NCI-H2107 treated with DMSO at 0.1 percent for 48 hours (cell line): ENCODE measurements at regions not wholly inside any gene's neighbourhood (a gene's known extent, or its start where the extent isn't known, plus 50 kb on each side); places are given as distances from the start of the nearest gene placed in this dataset.

Experiments used
- DNase-seq: peaks from one replicate; lab custom pipeline; 2025; ENCODE audit not compliant: unreplicated experiment; lab: John Stamatoyannopoulos, UW

DNA sequence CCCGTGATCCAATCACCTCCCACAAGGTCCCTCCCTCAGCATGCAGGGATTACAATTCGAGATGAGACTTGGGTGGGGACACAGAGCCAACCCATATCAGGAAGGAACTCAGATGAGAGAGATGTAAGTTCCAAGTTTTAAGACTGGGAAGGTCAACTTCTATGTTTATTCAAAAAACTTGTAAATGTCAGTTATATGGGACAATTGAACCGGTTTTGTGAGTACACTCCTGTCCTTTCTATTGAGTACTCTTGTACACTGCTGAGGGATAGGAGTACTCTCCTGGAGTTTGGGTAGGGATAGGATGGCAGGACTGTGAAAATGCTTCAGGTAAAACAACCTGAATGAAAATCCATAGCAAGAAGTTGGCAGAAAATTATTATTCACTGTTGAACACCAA is 239.1 kb downstream of the ZNF674 start:
- DNase-seq: no peak

DNA sequence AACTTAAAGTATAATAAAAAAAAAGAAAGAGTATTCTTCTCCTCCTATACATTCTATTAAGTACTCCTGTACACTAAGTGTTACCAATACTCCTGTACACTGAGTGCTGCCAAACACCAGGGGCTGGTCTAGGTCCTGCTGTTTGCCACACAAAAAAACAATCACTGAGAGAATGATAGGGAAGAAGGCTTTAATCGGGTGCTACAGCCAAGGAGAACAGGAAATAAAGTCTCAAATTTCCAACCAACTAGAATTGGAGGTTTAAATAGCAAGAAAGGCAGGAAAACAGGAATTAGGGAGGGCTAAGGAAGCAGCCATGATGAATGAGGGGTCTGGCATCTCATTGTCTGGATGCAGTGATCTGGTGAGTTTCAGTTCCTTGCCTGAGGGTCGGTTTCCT is 239.8 kb downstream of the ZNF674 start:
- DNase-seq: no peak

DNA sequence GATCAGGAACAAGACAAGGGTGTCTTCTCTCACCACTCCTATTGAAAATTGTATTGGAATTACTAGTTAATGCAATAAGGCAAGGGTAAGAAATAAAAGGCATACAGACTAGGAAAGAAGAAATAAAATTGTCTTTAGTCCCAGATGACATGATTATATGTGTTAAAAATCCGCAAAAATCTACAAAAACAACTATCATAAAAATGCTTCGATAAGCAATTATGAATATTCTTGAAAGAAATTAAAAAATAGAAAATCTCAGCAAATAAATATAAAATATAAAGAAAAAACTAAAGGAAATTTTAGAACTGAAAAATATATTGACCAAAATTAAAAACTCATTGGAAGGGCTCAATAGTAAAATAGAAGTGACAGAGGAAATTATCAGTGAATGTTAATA is 243.3 kb downstream of the ZNF674 start:
- DNase-seq: no peak

DNA sequence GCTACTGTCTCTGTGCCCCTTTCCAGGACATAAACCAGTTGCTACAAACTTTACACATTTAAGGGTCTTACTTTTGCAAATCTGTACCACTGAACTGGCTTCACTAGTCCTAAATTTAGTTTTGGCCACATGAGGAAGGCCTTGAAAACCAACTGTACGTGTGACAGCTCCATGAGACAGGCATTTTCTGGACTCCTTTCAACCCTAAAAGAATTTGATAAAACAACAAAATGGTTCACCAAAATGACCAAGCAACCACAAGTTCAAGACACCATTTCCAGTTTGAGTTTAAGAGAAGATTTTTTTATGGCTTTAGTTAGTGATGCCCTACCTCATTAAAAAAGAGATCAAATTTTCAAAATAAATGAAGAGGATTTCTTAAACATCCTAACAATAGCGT is 246.4 kb downstream of the ZNF674 start:
- DNase-seq: no peak

DNA sequence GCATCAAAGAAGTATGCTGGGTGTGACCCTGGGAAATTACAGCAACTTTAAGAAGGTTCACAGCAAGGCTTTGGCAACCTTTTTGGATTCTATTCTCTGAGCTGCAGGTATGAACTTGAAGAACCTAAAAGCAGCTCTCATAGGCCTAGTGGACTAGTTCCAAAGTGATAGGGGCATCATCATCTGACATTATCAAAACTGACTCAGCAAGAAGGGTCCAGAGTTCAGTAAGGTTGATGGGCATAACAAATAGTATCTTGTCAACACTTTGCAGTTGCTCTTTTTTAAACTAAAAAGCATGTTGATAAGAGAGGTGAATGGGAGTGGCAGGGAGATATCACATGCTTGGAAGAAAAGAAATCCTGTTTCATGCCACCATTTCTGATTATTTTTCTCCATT is 249.3 kb downstream of the ZNF674 start:
- no peak for DNase-seq

DNA sequence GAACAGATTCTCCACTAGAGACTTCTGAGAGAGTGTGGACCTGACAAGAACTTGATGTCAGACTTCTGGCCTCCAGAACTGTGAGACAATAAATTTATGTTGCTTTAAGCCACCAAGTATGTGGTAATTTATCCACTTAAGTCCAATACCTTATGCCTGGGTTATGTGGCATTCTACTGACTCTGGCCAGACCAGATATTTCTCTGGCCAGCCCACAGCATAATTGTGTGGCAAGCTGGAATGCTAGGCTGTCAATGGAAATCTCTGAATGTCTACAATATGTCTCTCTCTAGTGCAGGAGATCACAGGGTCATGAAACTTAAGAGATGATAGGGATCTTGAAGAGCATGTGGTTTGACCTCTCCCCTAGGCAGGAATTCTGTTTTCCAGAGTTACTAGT is 251.0 kb downstream of the ZNF674 start:
- DNase-seq: no peak

DNA sequence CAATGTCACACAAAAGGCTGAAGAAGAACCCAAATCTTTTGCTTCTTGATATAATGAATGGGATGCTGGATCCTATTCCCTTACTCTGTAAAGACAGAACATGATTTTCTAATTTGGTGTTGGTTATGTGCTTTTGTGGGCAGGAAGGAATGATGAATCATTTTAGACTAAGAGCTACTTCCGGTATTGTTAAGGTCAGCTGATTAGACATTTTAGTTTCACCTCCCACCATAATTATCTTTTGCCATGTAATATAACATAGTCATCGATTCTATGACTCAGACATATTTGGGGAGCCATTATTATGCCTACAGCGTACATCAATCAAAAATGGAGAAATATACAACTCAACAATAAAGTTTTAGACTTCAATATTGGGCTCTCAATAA is 265.3 kb downstream of the ZNF674 start:
- no peak for DNase-seq

DNA sequence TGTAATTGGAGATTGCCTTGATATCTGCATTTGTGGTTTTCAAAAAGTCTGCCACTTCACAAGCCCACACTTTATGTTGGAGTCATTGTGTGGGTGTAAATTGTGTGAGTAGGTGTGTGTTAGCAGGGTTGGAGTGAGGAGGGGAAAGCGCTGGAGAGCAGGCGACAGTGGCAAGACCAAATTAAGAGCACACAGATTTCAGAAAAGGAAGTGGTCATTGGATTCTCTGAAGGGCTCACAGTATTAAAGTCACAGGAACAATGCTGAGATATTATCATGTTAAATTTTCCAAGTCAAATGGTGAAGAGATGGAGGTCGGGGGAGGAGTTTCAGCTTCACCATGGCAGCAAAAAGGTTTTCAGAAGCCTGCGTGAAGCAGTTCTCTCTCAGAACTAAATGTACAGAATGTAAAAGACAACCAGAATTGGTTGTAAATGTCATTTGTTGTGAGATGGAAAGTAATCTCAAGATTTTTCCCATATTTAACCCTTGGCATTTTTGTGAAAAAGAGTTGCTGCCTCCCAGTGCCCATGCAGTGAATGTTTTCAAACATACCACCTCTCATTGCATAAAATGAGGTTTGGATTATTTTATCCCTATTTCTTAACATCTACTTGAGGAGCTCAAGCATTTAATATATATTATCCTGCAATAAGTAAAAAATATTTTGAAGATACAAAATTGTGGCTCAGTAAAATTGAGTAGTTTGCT is 265.9 kb downstream of the ZNF674 start:
- peak; percentile 83 for DNase-seq

DNA sequence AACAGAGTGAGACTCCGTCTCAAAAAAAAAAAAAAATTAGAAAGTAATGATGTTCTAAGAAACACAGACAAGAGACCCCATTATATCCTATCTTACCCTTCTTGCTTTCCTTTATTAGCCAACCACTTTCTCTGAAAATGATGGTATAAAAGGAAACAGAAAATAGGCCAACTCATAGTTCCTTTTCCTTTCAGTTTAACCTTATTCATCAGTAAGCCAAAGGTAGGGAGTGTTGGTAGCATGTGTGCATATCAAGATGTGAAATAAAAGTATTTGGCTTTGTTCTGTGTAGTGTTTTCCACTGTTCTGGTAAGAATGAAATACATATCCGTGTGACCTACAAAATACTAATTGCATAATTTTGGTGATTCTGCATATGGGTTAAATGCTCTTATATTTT is 266.6 kb downstream of the ZNF674 start:
- DNase-seq: peak; percentile 42

DNA sequence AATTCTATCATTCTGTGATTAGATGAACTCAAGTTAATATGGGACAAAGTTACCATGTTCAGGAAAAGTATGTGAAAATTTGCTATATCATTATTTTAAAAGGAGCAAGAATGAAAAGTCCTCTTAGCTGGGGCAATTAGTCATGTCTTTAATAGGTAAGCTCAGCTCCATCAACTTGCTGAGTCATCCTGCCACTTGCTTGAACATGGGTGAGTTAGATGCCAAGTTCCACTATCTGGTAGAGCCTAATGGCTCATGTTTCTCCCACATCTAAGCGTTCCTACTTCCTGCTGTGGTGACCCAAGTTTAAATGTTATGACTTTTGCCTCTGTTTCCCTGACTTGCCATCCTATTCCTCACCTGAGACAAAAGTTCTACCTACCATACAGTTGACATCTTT is 276.8 kb downstream of the ZNF674 start:
- peak; percentile 25 for DNase-seq

DNA sequence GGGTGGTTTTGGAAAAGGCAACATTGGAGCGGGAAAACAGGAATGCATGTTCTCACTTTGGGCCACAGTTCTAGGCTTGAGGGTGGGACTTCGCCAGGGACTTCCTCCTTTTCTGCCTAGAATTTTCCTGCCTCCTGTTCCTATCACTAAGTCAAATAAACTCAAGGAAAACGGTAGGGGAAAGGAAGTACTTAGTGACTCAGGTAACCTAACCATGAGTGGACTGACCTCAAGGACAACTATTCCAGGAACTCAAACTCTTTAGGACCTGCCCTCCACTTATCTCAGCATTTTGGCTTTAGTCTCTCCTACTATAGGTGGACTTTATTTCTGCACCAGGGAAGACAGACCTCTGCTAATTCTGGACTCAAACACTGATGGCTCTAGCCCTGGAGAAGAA is 281.7 kb downstream of the ZNF674 start:
- no peak for DNase-seq

DNA sequence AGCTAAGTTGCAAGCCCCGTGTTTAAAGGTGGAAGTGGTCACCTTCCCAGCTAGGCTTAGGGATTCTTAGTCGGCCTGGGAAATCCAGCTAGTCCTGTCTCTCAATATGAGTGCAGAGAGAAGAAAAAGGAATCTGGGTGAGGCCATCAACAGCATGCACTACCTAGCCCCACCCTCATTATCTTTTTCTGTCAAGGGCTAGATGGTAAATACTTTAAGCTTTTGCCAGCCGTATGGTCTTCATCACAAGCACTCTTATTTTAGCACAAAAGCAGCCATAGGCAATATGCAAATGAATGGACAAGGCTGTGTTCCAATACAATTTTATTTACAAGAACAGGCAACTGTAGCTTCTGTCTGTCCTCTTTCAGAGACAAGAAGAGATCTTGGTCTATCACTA is 282.9 kb downstream of the ZNF674 start:
- DNase-seq: no peak

DNA sequence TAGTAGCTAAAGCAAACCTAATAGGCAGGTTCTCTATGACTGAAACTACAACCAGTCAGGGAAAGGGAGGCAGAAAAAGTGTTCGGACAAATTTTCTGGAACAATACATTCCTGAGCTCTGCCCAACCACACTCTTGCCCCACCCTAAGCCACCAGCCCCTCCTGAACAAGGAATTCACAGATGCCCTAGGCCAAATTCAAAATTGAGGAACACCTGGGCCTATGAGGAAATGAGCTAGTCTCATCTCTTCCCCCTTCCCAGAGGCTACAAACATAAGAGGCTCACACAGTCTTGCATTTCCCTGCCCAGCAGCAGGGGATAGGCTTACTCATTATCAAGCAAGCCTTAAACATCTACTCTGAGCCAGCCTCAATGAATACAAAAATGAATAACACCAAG is 284.7 kb downstream of the ZNF674 start:
- no peak for DNase-seq

DNA sequence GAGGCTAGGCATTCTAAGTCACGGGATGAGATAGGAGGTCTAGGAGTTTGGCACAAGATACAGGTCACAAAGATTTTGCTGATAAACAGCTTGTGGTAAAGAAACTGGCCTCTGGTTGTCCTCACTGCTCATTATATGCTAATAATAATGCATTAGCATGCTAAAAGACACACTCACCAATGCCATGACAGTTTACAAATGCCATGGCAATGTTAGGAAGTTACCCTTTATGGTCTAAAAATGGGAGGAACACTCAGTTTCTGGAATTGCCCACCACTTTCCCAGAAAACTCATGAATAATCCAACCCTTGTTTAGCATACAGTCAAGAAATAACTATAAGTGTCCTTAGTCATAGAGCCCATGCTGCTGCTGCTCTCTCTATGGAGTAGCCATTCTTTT is 286.9 kb downstream of the ZNF674 start:
- no peak for DNase-seq

DNA sequence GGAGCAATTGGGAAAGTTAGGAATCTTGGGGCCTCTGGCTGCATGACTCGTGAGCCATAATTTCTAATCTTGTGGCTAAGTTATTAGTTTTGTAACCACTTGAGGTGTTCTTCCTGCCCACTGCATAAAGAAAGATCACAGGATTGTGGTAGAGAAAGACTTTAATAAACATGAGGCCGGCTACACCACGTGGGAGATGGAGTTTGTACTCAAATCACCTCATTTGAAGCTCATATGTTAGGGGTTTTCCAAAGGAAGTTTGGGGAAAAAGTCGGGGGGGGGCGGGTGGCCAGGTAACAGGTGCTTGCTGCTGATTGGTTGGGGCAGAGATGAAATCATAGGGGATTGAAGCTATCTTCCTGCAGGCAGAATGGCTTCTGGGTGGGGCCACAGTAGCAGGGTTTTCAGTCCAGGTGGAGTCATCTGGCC is 287.8 kb downstream of the ZNF674 start:
- DNase-seq: no peak

DNA sequence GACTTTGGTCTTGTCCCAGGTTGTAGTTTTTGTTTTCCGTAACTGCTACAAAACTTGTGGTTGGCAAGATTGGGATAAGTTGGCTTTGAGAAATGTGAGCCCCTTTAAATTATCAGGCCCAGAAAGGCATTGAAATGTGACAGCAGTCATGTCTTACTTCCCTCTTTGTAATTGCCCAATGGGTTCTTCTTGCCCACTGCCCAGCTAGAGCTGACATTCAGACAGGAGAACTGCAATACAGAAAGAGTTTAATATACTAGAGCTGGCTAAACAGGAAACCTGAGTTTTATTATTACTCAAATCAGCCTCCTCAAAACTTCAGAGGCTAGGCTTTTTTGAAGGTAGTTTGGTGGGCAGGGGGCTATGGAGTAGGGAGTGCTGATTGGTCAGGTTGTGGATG is 288.3 kb downstream of the ZNF674 start:
- no peak for DNase-seq

DNA sequence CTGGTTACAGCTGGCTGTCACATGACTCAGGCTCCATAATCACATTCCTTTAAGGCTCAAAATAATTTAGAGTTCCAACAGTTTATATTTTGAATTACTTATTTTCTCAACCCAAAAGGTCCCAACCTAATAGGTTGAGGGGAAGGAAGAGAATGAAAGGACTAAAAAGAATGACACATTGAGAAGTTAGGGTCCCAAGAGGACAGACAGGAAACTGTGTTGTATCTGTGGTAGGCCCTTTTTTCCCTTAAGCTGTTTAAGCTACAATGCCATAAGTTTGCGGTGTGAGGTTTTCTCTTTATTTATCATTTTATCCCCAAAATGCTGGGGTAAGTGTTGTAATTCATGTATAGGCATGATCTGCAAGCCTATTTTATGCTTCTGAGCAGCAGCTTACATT is 290.2 kb downstream of the ZNF674 start:
- no peak for DNase-seq

DNA sequence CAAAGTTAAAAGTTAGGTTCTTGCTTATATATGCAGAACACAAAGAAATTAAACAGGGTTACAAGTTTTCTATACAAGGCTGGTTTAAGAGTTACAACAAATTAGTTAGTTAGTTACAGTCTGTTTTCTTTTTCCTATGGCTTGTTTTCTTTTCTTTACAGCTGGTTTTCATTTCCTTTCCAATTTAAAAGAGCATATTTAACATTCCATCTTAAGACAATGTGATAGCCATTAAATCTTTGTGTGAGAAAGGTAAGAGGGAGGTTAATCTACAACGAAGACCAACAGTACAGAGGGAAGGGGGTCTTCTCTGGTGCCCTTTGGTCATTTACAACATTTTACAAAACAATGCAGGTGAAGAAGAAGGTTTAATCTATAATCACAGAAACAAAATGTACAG is 290.6 kb downstream of the ZNF674 start:
- DNase-seq: no peak

DNA sequence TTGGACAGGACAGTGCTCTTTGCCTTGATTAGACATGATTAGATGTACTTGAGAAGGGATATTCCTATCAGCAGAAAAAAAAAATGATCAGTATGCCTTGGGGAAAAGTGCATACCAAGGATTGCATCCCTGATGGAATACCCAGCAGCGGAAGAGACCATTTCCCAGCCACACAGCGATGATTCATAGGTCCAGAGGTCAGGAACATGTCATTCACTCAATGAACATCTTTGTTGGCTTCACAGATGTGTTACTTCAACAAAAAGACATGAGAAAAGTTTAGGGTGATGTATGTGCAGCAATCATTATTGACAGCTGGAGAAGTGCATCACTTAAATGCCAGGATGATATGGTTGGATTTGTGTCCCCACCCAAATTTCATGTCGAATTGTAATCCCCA is 293.5 kb downstream of the ZNF674 start:
- no peak for DNase-seq

DNA sequence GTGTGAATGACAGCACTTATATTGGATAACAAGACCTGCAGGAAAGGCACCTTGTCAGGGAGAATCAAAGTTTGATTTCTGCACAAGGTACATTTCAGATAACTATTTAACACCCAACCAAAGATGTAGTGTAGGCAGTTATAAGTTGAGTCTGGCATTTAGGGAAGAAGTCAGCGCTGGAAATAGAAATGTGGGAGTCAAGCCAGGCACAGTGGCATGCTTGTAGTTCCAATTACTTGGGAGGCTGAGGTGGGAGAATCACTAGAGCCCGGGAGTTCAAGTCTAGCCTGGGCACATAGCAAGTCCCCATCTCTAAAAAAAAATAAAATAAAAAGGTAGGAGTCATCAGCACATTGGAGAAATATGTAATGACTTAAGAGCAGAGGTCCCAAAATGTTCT is 295.1 kb downstream of the ZNF674 start:
- DNase-seq: no peak

DNA sequence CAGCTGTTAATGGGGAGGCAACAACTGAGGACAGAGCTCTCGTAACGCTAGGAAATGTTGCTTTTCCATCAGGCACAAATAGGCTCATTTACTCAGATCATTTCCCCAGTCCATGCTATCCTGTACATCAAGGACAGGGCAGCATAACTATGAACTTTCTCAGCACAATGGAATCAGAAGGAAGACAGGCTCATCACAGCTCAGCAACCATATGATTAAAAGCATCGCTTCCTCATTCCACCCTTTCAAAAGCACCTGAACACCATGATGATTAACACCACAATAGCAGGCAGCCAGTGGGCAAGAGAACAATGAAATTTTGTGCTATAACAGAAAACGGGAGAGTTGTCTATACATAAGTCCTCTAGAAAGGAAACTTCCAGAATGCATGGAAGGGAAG is 297.8 kb downstream of the ZNF674 start:
- no peak for DNase-seq

DNA sequence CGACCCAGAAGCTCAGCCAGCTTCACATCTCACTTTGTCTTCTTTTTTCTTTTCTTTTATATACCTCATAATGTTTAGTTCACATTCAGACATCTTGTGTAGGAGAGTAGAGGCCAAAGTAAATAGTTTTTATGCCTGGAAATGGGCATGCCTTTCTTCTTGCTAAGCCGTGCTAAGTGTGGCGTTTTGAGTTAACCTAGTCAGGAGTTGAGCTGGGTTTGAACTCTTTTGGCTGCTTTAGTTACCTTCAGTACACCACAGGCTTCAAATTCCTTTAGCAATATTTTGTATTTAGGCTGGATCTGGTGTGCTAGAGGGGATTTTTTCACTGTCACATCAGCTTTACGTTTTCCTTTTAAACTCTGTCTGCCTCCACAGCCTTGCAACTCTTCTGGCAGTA is 300.8 kb downstream of the ZNF674 start:
- DNase-seq: no peak

DNA sequence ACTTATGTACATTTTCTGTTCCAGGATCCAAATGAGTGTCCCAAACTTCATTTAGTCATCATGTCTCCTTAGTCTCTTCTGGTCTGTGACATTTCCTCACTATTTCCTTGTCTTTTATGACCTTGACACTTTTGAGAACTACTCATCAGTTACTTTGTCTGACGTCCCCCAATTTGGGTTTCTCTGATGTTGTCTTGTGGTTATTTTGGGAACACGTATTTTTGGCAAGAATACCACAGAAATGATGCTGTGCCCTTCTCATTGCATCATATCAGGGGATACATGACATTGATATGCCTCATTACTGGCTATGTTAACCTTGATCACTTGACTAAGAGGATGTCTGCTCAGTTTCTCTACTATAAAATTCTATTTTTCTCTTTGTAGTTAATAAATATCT is 308.8 kb downstream of the ZNF674 start:
- no peak for DNase-seq

DNA sequence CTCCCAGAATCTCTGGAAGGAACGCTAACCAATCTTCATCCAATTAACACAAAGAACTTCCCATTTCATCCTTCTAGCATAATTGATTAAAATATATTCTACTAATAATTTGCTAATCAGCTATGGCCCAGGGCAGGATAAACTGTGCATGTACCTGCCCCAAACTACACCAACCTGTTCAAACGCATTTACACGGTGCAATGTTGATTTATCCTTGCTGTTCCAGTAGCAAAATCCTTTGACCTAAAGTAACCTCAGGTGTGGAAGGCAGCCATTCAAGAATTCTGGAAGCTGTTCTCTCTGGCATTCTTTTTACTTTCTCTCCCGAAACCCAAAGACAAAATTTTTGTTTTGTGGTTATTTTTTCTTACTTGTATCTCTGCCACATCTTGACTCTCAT is 309.4 kb downstream of the ZNF674 start:
- no peak for DNase-seq
